ENCODE measurements at regions not wholly inside any gene's neighbourhood (a gene's known extent, or its start where the extent isn't known, plus 50 kb on each side); places are given as distances from the start of the nearest gene placed in this dataset.

DNA sequence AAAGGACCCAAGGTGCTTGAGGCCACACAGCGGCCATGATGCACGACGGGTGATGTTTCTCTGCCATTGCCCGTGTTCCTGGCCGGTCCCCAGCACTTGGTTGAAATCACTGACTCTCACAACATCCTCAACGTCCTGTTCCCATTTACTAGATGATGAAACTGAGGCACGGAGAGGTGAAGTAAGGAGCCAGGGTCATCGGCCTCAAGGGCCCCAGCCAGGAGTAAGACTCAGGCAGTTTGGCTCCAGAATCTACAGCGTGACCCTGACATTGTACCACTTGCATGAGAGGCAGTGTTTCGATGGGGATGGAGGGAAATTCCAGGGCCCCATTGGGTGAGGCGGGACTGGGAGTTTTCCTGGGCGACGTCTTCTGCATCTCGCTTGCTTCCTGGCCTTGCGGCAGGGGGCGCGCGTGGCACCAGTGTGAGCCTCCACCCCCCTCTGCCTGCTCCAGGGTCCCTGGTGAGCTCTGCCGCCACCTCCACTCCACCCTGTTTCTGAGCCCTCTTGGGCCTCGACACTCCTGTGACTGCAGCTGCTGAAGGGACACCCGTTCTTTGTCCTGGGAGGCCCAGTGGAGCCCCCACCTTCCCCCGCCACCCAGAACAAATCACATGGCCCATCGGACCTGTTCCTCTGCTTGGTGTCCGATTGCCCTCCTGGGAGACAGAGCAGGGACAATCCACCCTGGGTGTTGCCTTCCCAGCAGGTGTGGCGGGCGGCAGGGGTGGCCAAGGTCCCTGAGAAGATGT lies 133.0 kb upstream of the GSE1 start:
- TF ChIP-seq, protein P1, sequence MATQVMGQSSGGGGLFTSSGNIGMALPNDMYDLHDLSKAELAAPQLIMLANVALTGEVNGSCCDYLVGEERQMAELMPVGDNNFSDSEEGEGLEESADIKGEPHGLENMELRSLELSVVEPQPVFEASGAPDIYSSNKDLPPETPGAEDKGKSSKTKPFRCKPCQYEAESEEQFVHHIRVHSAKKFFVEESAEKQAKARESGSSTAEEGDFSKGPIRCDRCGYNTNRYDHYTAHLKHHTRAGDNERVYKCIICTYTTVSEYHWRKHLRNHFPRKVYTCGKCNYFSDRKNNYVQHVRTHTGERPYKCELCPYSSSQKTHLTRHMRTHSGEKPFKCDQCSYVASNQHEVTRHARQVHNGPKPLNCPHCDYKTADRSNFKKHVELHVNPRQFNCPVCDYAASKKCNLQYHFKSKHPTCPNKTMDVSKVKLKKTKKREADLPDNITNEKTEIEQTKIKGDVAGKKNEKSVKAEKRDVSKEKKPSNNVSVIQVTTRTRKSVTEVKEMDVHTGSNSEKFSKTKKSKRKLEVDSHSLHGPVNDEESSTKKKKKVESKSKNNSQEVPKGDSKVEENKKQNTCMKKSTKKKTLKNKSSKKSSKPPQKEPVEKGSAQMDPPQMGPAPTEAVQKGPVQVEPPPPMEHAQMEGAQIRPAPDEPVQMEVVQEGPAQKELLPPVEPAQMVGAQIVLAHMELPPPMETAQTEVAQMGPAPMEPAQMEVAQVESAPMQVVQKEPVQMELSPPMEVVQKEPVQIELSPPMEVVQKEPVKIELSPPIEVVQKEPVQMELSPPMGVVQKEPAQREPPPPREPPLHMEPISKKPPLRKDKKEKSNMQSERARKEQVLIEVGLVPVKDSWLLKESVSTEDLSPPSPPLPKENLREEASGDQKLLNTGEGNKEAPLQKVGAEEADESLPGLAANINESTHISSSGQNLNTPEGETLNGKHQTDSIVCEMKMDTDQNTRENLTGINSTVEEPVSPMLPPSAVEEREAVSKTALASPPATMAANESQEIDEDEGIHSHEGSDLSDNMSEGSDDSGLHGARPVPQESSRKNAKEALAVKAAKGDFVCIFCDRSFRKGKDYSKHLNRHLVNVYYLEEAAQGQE (IDR thresholded peaks at IDR 0.05; ENCODE audit: insufficient read depth in 1 of 2, low read depth in 2 of 2, low read length in 1 of 2): no peak
- TF ChIP-seq TCF7L2 (IDR thresholded peaks at IDR 0.05; ENCODE audit: low read depth, low read length): no peak
- TF ChIP-seq POLR2AphosphoS5 (IDR thresholded peaks at IDR 0.05; ENCODE audit: low read depth, low read length): no peak
- TF ChIP-seq, protein P2, sequence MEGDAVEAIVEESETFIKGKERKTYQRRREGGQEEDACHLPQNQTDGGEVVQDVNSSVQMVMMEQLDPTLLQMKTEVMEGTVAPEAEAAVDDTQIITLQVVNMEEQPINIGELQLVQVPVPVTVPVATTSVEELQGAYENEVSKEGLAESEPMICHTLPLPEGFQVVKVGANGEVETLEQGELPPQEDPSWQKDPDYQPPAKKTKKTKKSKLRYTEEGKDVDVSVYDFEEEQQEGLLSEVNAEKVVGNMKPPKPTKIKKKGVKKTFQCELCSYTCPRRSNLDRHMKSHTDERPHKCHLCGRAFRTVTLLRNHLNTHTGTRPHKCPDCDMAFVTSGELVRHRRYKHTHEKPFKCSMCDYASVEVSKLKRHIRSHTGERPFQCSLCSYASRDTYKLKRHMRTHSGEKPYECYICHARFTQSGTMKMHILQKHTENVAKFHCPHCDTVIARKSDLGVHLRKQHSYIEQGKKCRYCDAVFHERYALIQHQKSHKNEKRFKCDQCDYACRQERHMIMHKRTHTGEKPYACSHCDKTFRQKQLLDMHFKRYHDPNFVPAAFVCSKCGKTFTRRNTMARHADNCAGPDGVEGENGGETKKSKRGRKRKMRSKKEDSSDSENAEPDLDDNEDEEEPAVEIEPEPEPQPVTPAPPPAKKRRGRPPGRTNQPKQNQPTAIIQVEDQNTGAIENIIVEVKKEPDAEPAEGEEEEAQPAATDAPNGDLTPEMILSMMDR (IDR thresholded peaks at IDR 0.05): no peak; the same call in 1 of the 2 replicates
- TF ChIP-seq SIN3A (IDR thresholded peaks at IDR 0.05; ENCODE audit: borderline replicate concordance, insufficient read depth, low read depth, low read length): no peak
- no peak overlapping the region for H3K27ac ChIP-seq (ENCODE audit: low read length)
- H3K36me3 ChIP-seq (ENCODE audit: control insufficient read depth, insufficient read depth, low read length): no peaks in the 10 kb centered on the region
- peak; percentile 79 for ATAC-seq
- no peak overlapping the region for H3K4me3 ChIP-seq (ENCODE audit: low read depth in 2 of 2, low read length in 2 of 2)
- in situ Hi-C loops (cut with HindIII; ENCODE audit: low pct_unique_long_range_greater_than_20kb, low sequenced_read_pairs) (no loop called here), intact Hi-C loops (cut with micrococcal nuclease; ENCODE audit: unreplicated experiment) (no loop called here)
- H3K27me3 ChIP-seq (ENCODE audit: control insufficient read depth, insufficient read depth, low read length): no peaks in the 10 kb centered on the region
- ChIA-PET CTCF (interaction anchor here (0.5 kb wide), 2 partner anchors 133 kb away, joined by 4 to 5 read pairs; partner anchors contain the start of gene GSE1), POLR2A (no interaction called here)
- H3K4me1 ChIP-seq (ENCODE audit: control insufficient read depth, insufficient read depth, low read length): no peaks in the 10 kb centered on the region; the same call in 1 of the 2 replicates
- no peak for DNase-seq (ENCODE audit: low read depth, low spot score)
- no TSS peak for BruUV-seq (replicated peaks)
- no peaks in the 10 kb centered on the region for H3K9me3 ChIP-seq (ENCODE audit: control insufficient read depth, insufficient read depth, low read depth, low read length)

DNA sequence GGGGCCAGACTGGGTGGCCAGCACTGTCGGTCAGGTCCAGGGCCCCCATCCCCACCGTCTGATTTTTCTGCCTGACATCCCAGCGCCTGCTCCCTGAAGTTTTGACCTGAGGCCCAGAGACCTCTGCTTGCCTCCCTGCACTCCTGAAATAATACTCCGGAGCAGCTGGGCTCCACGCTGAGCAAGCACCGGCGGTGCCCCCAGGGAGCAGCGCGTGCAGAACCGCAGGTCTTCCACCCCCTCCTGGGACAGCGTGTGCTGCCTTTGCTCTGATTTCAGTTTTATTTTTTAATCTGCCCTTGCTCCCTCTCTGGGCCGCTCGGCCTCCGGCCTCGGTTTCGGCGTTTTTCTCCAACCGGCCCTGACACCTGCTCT lies 132.4 kb upstream of the GSE1 start:
- no peak for DNase-seq (ENCODE audit: low read depth, low spot score)
- Histone ChIP-seq H3K9me3 (ENCODE audit: control insufficient read depth, insufficient read depth, low read depth, low read length) (no peaks in the 10 kb centered on the region), H3K27ac (ENCODE audit: low read length) (no peak overlapping the region), H3K36me3 (ENCODE audit: control insufficient read depth, insufficient read depth, low read length) (no peaks in the 10 kb centered on the region), H3K4me3 (ENCODE audit: low read depth in 2 of 2, low read length in 2 of 2) (no peak overlapping the region), H3K4me1 (ENCODE audit: control insufficient read depth, insufficient read depth, low read length) (no peaks in the 10 kb centered on the region), H3K27me3 (ENCODE audit: control insufficient read depth, insufficient read depth, low read length) (no peaks in the 10 kb centered on the region)
- in situ Hi-C loops (cut with HindIII; ENCODE audit: low pct_unique_long_range_greater_than_20kb, low sequenced_read_pairs) (no loop called here), intact Hi-C loops (cut with micrococcal nuclease; ENCODE audit: unreplicated experiment) (no loop called here)
- no TSS peak for BruUV-seq (replicated peaks)
- ChIA-PET POLR2A (no interaction called here), CTCF (interaction anchor here (0.5 kb wide), 1 partner anchor 132 kb away, joined by 5 read pairs; the partner anchor contains the start of gene GSE1)
- TF ChIP-seq, protein P2 (IDR thresholded peaks at IDR 0.05): no peak
- TF ChIP-seq TCF7L2 (IDR thresholded peaks at IDR 0.05; ENCODE audit: low read depth, low read length) (no peak), POLR2AphosphoS5 (IDR thresholded peaks at IDR 0.05; ENCODE audit: low read depth, low read length) (no peak), SIN3A (IDR thresholded peaks at IDR 0.05; ENCODE audit: borderline replicate concordance, insufficient read depth, low read depth, low read length) (no peak)
- TF ChIP-seq, protein P1 (IDR thresholded peaks at IDR 0.05; ENCODE audit: insufficient read depth in 1 of 2, low read depth in 2 of 2, low read length in 1 of 2): no peak
- no peak for ATAC-seq
